Fibroblast of mammary gland (primary cell): ENCODE measurements at regions not wholly inside any gene's neighbourhood (a gene's known extent, or its start where the extent isn't known, plus 50 kb on each side); places are given as distances from the start of the nearest gene placed in this dataset.

Source experiments
- DNase-seq: peaks from one replicate; pipeline ENCODE4 v3.0.0-alpha.2; 2010; ENCODE audit warnings: low read depth
- H3K4me3 ChIP-seq: 2 replicates; pipeline ENCODE4 v1.5.1; 2011; ENCODE audit warnings: low read depth, mild to moderate bottlenecking, low read length, moderate library complexity; ENCODE audit not compliant: control insufficient read depth
- CTCF ChIP-seq: conservative IDR thresholded peaks from 2 replicates; pipeline ENCODE4 v1.5.1; 2011; ENCODE audit warnings: low read depth, low read length, inconsistent platforms; ENCODE audit not compliant: control insufficient read depth, insufficient read depth

GRCh38 chr3:147614210-147614609 lies 205.0 kb downstream of the ZIC1 start:
- DNase-seq, result no peak
- no peak for TF ChIP-seq CTCF
- H3K4me3 ChIP-seq, result no peak overlapping the region

- no peak for TF ChIP-seq CTCF
- no peak overlapping the region for H3K4me3 ChIP-seq
- DNase-seq, result no peak
These were observed 205.9 kb downstream of the ZIC1 start for GRCh38 chr3:147615035-147615434.

GRCh38 chr3:147616998-147617619 lies 207.9 kb downstream of the ZIC1 start:
- peak; percentile 51 for TF ChIP-seq CTCF
- no peak overlapping the region for H3K4me3 ChIP-seq
- DNase-seq, result peak; percentile 40

GRCh38 chr3:147618691-147619090 lies 209.5 kb downstream of the ZIC1 start:
- H3K4me3 ChIP-seq, result no peak overlapping the region
- TF ChIP-seq CTCF, result no peak
- DNase-seq, result no peak

GRCh38 chr3:147619921-147620560 lies 210.9 kb downstream of the ZIC1 start:
- peak; percentile 16 for DNase-seq
- H3K4me3 ChIP-seq, result no peak overlapping the region
- TF ChIP-seq CTCF, result no peak

GRCh38 chr3:147620906-147621305 lies 211.7 kb downstream of the ZIC1 start:
- H3K4me3 ChIP-seq, result no peak overlapping the region
- DNase-seq, result peak; percentile 49
- TF ChIP-seq CTCF, result no peak
